ENCODE measurements at regions not wholly inside any gene's neighbourhood (a gene's known extent, or its start where the extent isn't known, plus 50 kb on each side); places are given as distances from the start of the nearest gene placed in this dataset.

DNA sequence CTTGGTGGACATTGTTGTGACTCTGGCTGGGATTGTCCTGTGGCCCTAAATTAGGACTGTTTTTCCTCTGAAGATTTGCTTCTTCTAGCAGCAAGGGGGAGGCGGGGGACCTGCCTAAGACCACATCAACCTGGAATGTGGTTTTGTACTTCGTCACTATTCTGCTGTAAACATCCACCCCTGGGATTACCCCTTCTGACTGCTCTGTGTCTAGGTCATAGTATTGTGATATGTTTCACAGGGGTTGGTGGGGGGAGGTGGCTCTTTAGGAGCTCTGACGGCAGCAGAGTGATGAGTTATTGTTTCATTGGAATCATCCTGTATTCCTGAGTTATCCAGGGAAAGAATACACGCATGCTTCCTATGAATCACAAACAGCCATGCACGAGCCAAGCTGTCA is 226.4 kb upstream of the MYT1L start:
- no peak for DNase-seq (ENCODE audit: low spot score)
- in situ Hi-C loops (cut with HindIII; ENCODE audit: low sequenced_read_pairs), result no loop called here

GRCh38 chr2:2550856-2551255 is 219.8 kb upstream of the MYT1L start:
- no peak for DNase-seq (ENCODE audit: low spot score)

DNA sequence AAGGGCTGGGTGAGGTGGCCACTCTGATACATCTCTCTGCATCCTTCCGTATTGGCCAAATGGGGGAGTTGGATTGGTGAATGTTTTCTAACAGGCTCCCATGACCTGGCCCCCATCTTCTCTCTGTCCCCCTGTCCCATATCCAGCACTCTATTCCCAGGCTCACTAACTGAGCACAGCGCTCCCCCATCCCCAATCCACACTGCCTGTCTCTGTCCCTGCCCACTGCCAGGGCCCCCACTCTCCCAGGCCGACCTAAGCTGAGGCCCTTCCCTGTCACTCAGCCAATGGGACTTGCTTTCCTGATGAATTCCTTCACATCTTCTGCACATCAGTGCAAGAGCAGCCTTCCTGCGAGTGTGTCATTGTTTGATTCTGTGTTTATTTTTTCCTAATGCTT is 216.8 kb upstream of the MYT1L start:
- DNase-seq (ENCODE audit: low spot score), result no peak
- in situ Hi-C loops (cut with HindIII; ENCODE audit: low sequenced_read_pairs), result no loop called here

More at GRCh38 chr2:2550856-2551255, 219.8 kb upstream of the MYT1L start:
- in situ Hi-C loops (cut with HindIII; ENCODE audit: low sequenced_read_pairs), result no loop called here

GRCh38 chr2:2547451-2547850 is 216.4 kb upstream of the MYT1L start:
- in situ Hi-C loops (cut with HindIII; ENCODE audit: low sequenced_read_pairs), result no loop called here
- DNase-seq (ENCODE audit: low spot score), result peak; percentile 19

- no peak for DNase-seq (ENCODE audit: low spot score)
- in situ Hi-C loops (cut with HindIII; ENCODE audit: low sequenced_read_pairs), result no loop called here
Measured at GRCh38 chr2:2546046-2546445, 215.0 kb upstream of the MYT1L start.

- DNase-seq (ENCODE audit: low spot score), result no peak
- in situ Hi-C loops (cut with HindIII; ENCODE audit: low sequenced_read_pairs), result no loop called here
Measured at GRCh38 chr2:2542966-2543611, 212.0 kb upstream of the MYT1L start.

DNA sequence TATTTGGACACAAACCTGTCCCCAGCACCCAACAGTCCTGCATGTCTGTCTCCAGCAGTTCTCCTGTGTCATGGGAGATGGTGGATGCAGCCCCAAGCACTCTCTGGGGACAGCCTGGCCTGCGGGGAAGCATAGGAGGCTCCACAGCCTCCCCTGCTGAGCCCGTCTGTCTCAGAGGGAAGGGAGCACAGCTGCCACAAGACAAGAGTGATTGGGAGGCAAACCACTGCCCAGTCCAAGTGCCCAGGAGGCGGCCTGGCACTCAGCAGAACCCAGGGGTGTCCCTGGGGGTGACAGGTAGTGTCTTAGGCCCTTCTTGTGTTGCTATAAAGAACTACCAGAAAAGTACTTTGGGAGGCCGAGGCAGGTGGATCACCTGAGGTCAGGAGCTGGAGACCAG is 211.2 kb upstream of the MYT1L start:
- no peak for DNase-seq (ENCODE audit: low spot score)

DNA sequence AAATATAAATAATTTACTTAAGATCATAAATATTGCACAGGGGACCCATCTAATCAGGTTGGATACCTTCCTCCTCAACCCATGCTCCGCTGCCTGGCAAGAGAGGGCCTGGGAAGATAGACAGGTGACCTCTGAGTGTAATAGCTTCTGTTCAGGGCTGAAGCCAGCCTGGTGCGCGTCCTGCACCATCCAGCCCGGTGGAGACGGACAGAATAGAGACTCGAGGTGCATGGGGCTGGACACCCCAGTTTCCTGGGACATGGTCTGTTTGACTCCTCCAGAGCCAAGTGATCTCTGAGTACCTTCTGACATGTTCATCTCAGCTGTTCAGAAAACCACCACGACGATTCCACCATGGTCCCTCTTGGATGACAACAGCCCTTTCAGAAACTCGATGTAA is 209.3 kb upstream of the MYT1L start:
- no peak for DNase-seq (ENCODE audit: low spot score)
- in situ Hi-C loops (cut with HindIII; ENCODE audit: low sequenced_read_pairs), result no loop called here

More for the DNA sequence above, 211.2 kb upstream of the MYT1L start:
- in situ Hi-C loops (cut with HindIII; ENCODE audit: low sequenced_read_pairs), result no loop called here

- in situ Hi-C loops (cut with HindIII; ENCODE audit: low sequenced_read_pairs), result no loop called here
- DNase-seq (ENCODE audit: low spot score), result no peak
Measured at GRCh38 chr2:2536416-2537056, 205.5 kb upstream of the MYT1L start.

DNA sequence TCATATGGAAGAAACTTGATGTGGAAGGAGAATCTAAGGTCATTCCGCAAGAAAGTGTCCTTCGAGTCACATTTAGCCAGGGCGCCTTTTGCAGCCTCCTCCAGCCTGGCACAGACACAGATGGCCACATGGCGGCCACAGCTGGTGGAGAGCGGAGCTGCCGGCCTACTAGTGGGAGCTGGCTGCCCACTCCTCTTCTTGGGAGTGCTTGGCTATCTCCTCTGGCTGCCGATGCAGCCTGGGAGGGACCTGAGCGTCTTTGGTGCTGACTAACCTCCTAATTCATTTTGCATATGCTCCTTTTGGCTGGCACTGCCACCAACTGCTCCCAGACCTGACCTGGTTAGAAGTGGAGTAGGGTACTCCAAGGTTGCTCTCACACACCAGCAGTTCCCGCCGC is 199.3 kb upstream of the MYT1L start:
- in situ Hi-C loops (cut with HindIII; ENCODE audit: low sequenced_read_pairs), result no loop called here
- peak; percentile 85 for DNase-seq (ENCODE audit: low spot score)

- in situ Hi-C loops (cut with HindIII; ENCODE audit: low sequenced_read_pairs), result no loop called here
- peak; percentile 83 for DNase-seq (ENCODE audit: low spot score)
Measured at GRCh38 chr2:2528846-2529245, 197.8 kb upstream of the MYT1L start.

DNA sequence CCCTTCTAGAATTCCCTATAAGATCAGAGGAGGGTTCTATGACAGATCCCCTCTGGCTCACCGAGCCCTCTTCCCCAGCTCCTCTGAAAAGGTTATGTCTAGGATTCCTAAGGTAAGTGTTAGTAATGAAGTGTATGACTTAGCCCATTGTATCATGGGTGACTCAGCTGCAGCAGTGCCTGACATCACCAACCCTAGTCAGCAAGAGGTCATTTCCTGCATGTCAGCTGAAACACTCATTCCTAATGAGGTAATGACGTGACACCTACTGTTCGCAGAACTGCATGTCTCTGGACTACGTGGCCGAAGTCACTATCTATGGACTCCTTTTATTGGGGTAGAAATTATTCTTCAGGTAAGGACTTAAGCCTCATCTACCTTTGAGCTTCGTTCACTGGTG is 196.1 kb upstream of the MYT1L start:
- in situ Hi-C loops (cut with HindIII; ENCODE audit: low sequenced_read_pairs), result no loop called here
- no peak for DNase-seq (ENCODE audit: low spot score)

DNA sequence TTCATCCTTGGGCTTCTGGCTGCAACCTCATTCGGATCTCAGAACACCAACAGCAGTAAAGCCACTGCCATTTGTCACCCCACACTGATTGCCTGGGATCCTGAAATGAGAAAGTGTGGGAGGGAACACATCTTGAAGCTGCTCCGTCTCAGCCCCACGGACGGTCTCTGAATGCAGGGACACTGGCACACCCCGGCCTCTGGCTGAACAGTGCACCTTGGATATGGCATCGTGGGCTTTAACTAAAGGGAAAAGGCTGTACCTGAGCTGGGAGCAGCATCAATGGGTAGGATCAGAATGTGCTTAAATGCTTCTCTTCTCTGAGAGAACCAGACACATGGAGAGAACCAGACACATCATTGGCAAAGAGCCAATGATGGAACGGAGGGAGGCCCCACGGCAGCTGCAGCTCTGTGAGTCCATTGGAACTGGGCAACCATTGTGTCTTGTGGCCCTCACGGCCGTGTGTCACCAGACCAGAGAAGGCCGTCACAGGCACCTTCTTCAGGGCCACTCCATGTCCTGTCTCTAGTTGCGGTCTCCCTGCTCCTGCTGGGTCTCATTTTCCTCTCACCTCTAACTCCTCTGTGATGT is 193.4 kb upstream of the MYT1L start:
- in situ Hi-C loops (cut with HindIII; ENCODE audit: low sequenced_read_pairs), result no loop called here
- peak; percentile 16 for DNase-seq (ENCODE audit: low spot score)

DNA sequence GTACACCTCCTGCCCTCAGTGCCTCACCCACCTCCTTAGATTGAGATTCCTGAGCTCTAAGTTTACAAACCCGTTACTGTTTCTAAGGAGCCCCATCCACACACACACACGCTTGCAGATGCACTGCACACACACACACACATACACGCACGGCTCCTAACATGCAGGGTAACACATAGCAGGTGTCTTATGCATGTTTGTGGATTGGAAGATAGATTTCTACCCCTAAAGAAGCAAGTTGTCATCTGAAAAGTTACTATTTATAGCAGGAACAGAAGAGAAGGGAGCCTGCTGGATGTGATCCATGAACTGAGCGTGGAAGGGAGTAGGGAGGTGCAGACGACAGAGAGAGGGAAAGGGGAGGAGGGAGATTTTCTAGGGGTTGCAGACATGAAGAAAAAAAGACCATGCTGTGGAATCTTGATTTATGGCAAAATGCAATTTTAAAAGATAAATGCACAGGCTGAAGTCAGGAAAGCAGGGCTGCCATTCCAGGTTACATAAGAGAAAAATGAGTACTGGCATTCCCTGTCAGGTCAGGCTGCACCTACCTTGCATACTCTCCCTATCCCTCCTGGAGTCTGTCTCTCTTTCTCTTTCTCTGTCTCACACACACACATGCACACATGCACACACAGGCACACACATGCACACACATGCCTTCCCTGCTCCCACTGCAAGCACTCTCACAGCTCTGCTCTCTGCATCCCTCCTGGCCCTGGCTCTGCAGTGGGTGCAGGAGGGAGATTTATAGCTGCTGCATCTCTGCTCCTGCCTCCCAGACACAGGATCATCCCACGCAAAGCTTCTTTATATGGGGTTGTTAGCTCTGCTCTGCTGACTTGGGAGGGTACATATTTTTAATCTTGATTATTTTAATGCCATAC is 192.6 kb upstream of the MYT1L start:
- in situ Hi-C loops (cut with HindIII; ENCODE audit: low sequenced_read_pairs), result no loop called here
- DNase-seq (ENCODE audit: low spot score), result peak; percentile 52

DNA sequence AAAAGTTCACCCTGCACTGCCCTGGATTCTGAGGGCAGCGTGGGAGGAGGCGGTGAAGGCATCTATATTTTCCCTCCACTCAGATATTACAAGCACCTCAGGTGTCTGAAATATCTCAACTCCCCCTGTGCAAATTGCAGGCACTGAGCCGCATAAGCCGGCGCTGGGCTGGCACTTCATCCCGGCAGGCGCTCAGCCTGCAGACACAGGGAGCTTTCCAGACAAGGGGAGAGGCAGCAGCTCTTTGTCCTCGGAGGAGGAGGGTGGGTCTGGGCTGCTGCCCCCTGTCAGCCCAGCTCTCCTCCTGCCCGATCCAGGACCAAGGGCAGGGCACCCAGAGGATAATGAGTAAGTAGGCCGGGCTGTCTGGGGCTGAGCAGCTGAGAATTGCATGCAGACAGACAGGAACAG is 189.3 kb upstream of the MYT1L start:
- no peak for DNase-seq (ENCODE audit: low spot score)
- in situ Hi-C loops (cut with HindIII; ENCODE audit: low sequenced_read_pairs), result no loop called here

DNA sequence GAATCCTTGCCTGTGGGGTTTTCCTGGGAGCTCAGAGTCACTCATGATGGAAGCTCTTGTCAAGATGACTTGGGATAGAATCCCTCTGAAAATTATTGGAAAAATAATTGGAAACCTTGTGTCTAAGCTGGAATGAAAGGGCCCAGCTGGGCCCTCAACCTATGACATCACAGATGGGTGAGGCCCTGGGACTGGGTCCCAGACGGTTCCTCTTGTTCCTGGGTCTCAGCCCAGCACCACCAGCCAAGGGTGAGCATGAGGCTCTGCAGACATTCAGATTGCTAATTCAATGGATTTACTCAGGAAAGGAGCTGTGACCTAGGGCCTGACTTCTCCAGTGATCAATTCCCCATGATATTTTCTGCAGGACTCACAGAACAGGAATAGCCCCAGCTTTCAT is 188.3 kb upstream of the MYT1L start:
- DNase-seq (ENCODE audit: low spot score), result no peak
- in situ Hi-C loops (cut with HindIII; ENCODE audit: low sequenced_read_pairs), result no loop called here

DNA sequence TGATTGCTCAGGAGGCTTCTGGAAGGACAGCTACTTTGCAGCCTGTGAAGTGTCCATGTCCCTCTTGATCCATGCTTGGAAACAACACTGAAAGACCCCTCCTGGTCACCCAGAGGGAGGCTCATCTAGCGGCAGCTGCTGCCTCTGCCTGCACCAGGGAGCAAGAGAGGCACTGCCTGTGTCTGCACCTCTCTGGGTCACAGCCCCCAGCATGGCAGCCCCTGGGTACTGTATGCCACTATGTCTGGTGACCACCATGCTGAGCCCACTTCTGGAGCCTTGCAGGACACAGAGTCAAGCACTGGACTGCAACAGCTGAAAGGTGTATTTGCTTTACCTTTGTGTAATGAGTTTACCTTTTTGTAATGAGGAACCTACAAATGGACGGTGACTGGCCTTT is 186.3 kb upstream of the MYT1L start:
- DNase-seq (ENCODE audit: low spot score), result no peak
- in situ Hi-C loops (cut with HindIII; ENCODE audit: low sequenced_read_pairs), result no loop called here

DNA sequence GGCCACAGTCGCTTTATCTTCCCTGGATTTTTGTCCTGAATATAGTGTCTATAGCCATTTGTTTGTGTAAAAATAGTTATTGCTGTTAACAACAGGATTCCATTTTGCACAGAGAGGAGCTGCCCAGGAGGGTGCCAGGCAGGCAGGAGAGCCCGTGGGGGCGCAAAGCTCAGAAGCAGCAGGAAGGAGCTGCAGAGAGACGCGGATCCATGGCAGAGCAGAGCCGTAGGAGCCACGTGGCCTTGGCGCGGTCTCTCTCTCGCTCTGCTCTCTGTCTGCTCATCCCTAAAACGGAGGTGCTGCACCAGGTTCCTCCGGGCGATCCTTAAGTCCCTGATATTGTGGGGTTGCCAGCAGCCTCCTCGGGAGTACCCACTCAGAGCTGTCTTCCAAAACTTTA is 185.3 kb upstream of the MYT1L start:
- in situ Hi-C loops (cut with HindIII; ENCODE audit: low sequenced_read_pairs), result no loop called here
- DNase-seq (ENCODE audit: low spot score), result no peak

- in situ Hi-C loops (cut with HindIII; ENCODE audit: low sequenced_read_pairs), result no loop called here
- DNase-seq (ENCODE audit: low spot score), result no peak
Measured at GRCh38 chr2:2512931-2513330, 181.9 kb upstream of the MYT1L start.

DNA sequence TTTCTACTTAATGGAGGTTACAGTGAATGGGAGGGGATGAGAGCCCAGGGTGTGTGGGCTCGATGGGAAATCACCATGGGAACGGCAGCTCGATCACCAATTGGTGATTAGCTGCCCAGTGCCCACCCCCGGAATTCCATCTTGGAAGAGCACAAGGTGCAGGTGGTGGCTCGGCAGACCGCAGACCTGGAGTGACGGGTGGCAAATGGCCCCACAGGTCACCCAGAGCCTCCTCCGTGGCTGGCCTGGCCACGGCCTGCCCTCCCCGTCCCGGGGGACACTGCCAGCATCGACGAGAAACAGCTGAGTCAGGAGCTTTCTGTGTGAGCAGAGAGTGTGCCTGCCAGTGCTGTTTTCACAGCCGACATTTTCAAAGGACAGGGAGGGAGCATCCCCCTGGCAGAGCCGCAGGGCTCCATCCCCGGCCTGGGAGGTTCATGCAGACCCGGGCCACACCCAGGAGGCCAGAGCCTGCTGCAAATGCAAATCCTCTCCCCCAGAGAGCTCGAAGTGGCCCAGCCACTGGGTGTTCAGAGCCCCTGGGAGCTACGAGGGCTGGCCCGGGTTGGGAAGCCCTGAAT is 176.4 kb upstream of the MYT1L start:
- no peak for DNase-seq (ENCODE audit: low spot score)
- in situ Hi-C loops (cut with HindIII; ENCODE audit: low sequenced_read_pairs), result no loop called here
